Panc1 (cell line): ENCODE measurements at regions not wholly inside any gene's neighbourhood (a gene's known extent, or its start where the extent isn't known, plus 50 kb on each side); places are given as distances from the start of the nearest gene placed in this dataset.

Experiments
- ATAC-seq: fragments of 200-7000 bp; cut with Tn5 transposase; 2 replicates; pipeline ENCODE4 v1.9.1; 2020; ENCODE audit warnings: mild to moderate bottlenecking, moderate library complexity
- BruUV-seq: library from RNA; stranded (reverse); fragments of 400-500 nt; replicated peaks from 2 replicates; lab custom pipeline; 2021; lab: Mats Ljungman, UMichigan
- CTCF ChIA-PET: fragments of 300-600 bp; sonication (Branson Sonifier 250); formaldehyde crosslinking; loops from one replicate; lab custom pipeline; 2022; ENCODE audit warnings: antibody characterized with exemption; lab: Charles Lee
- POLR2A ChIA-PET: fragments of 300-600 bp; sonication (Branson Sonifier 250); formaldehyde crosslinking; loops from one replicate; lab custom pipeline; 2022; ENCODE audit warnings: antibody characterized with exemption; lab: Charles Lee
- DNase-seq: peaks from one replicate; pipeline ENCODE4 v3.0.0-alpha.2; 2010; ENCODE audit warnings: low read depth, low spot score
- H3K27ac ChIP-seq: 2 replicates; pipeline ENCODE4 v1.5.1; 2011; ENCODE audit warnings: mild to moderate bottlenecking, low read length, inconsistent platforms
- H3K27me3 ChIP-seq: fragments of 200-500 bp; sonication (Bioruptor generic); 2 replicates; pipeline ENCODE4 v1.6.0; 2014; ENCODE audit warnings: low read length, inconsistent platforms; ENCODE audit not compliant: control insufficient read depth, insufficient read depth
- H3K36me3 ChIP-seq: fragments of 200-500 bp; sonication (Bioruptor generic); 2 replicates; pipeline ENCODE4 v1.5.1; 2014; ENCODE audit warnings: inconsistent platforms, mild to moderate bottlenecking, low read length, moderate library complexity; ENCODE audit not compliant: control insufficient read depth, insufficient read depth
- H3K4me1 ChIP-seq: 2 replicates; pipeline ENCODE4 v1.5.1; 2011; ENCODE audit warnings: inconsistent platforms, mild to moderate bottlenecking, low read length, moderate library complexity; ENCODE audit not compliant: control insufficient read depth, insufficient read depth
- H3K4me3 ChIP-seq, 2 experiments: 2 replicates each; pipeline ENCODE4 v1.5.1; 2011 to 2012; ENCODE audit warnings: low read depth in 2 of 2, low read length in 2 of 2, mild to moderate bottlenecking in 2 of 2, inconsistent platforms in 1 of 2, moderate library complexity in 1 of 2
- H3K9me3 ChIP-seq: fragments of 200-500 bp; sonication (Bioruptor generic); 2 replicates; pipeline ENCODE4 v1.5.1; 2014; ENCODE audit warnings: low read depth, mild to moderate bottlenecking, inconsistent platforms, low read length, moderate library complexity; ENCODE audit not compliant: control insufficient read depth, insufficient read depth
- POLR2AphosphoS5 ChIP-seq: IDR thresholded peaks from 2 replicates; pipeline ENCODE4 v1.6.1; 2012; ENCODE audit warnings: mild to moderate bottlenecking, low read depth, low read length, moderate library complexity
- SIN3A ChIP-seq: IDR thresholded peaks from 2 replicates; pipeline ENCODE4 v1.6.1; 2012; ENCODE audit warnings: low read depth, mild to moderate bottlenecking, low read length, moderate library complexity, borderline replicate concordance; ENCODE audit not compliant: insufficient read depth
- TCF7L2 ChIP-seq: IDR thresholded peaks from 2 replicates; pipeline ENCODE4 v1.6.1; 2011; ENCODE audit warnings: mild to moderate bottlenecking, low read depth, low read length, inconsistent platforms
- in situ Hi-C: cut with HindIII; loops from 2 replicates; pipeline ENCODE4 v1.10.0; 2016; ENCODE audit warnings: low sequenced_read_pairs, low pct_unique_long_range_greater_than_20kb
- intact Hi-C: fragments of 100-400 bp; cut with micrococcal nuclease; formaldehyde crosslinking; loops from one replicate; pipeline ENCODE4 v1.10.0; 2022; ENCODE audit not compliant: unreplicated experiment
- TF ChIP-seq, protein P1 (sequence below): fragments of 450-650 bp; IDR thresholded peaks from 2 replicates; pipeline ENCODE4 v1.5.1; 2017; ENCODE audit warnings: mild to moderate bottlenecking
- TF ChIP-seq, protein P2 (sequence below), 2 experiments: IDR thresholded peaks; 2 replicates each; pipeline ENCODE4 v1.6.1; 2011 to 2012; ENCODE audit warnings: low read depth in 2 of 2, control low read depth in 1 of 2, low read length in 1 of 2, mild to moderate bottlenecking in 1 of 2, moderate library complexity in 1 of 2; ENCODE audit not compliant: insufficient read depth in 1 of 2

DNA sequence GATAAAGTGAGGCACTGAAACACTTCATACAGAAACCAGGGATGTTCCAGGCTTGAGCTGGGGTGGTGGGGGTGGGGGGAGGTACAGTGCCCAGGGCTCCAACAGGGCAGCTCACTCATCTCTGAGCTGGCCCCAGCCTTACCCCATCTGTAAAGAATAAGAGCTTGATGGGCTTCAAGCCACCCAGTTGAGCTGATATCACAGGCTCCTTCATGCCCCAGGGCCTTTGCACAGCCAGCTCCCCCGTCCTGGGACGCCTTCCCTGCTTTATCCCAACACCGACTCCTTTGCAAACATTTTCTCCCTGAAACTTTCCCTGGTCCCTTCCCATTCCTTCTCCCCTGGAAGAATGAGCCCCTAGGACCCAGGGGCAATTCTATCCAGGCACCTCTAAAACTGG, 261.7 kb downstream of the PARN start:
- no peak overlapping the region for H3K27ac ChIP-seq
- POLR2A ChIA-PET, result no interaction called here
- intact Hi-C loops, result no loop called here
- H3K36me3 ChIP-seq, result no peaks in the 10 kb centered on the region
- TF ChIP-seq, protein P1, sequence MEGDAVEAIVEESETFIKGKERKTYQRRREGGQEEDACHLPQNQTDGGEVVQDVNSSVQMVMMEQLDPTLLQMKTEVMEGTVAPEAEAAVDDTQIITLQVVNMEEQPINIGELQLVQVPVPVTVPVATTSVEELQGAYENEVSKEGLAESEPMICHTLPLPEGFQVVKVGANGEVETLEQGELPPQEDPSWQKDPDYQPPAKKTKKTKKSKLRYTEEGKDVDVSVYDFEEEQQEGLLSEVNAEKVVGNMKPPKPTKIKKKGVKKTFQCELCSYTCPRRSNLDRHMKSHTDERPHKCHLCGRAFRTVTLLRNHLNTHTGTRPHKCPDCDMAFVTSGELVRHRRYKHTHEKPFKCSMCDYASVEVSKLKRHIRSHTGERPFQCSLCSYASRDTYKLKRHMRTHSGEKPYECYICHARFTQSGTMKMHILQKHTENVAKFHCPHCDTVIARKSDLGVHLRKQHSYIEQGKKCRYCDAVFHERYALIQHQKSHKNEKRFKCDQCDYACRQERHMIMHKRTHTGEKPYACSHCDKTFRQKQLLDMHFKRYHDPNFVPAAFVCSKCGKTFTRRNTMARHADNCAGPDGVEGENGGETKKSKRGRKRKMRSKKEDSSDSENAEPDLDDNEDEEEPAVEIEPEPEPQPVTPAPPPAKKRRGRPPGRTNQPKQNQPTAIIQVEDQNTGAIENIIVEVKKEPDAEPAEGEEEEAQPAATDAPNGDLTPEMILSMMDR, result no peak
- no peak for TF ChIP-seq TCF7L2
- TF ChIP-seq SIN3A, result no peak
- ATAC-seq, result no peak
- in situ Hi-C loops, result no loop called here
- no TSS peak for BruUV-seq
- H3K9me3 ChIP-seq, result no peaks in the 10 kb centered on the region
- no peak for DNase-seq
- peaks cover 19% of the 10 kb centered on the region for H3K4me1 ChIP-seq
- no peak overlapping the region for H3K4me3 ChIP-seq
- CTCF ChIA-PET, result no interaction called here
- no peaks in the 10 kb centered on the region for H3K27me3 ChIP-seq

DNA sequence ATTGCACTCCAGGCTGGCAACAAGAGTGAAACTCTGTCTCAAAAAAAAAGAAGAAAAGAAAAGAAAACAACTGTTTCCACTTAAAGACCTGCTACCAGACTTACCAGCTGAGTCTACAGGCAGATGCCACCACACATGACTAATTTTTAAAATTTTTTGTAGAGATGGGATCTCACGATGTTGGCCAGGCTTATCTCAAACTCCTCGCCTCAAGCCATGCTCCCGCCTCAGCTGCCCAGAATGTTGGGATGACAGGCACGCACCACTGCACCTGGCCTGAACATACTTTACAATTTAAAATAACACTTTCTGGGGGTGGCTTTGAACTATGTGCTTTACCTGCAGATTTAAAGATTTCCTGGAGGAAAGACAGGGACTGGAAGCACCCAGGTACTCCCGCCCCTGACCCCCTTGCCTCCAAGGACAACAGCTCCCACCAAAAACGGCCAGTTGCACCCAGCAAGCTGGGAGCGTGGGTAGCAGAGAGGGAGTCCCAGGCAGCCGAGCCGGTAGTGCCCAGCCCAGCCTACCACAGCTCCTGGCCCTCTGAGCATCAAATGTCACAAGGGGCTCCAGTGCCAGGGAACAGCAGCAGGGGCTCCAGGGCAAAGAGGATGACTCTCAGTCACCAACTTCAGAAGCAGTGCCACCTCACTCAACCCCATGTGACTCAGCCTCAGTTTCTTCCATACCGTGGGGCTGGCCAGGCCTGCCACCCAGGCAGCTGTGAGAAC, 262.9 kb downstream of the PARN start:
- CTCF ChIA-PET, result interaction anchor here (0.6 kb wide), 1 partner anchor 107 kb away, joined by 4 read pairs; no protein-coding TSS in a partner anchor
- POLR2A ChIA-PET, result no interaction called here
- H3K27me3 ChIP-seq, result no peaks in the 10 kb centered on the region
- H3K36me3 ChIP-seq, result no peaks in the 10 kb centered on the region
- no peaks in the 10 kb centered on the region for H3K9me3 ChIP-seq
- peaks cover 17% of the 10 kb centered on the region for H3K4me1 ChIP-seq
- no peak overlapping the region for H3K4me3 ChIP-seq
- ATAC-seq (no peak), DNase-seq (no peak)
- no peak overlapping the region for H3K27ac ChIP-seq
- intact Hi-C loops, result no loop called here
- BruUV-seq, result no TSS peak
- in situ Hi-C loops, result no loop called here
- TF ChIP-seq TCF7L2, result no peak
- TF ChIP-seq POLR2AphosphoS5, result no peak
- TF ChIP-seq, protein P2, sequence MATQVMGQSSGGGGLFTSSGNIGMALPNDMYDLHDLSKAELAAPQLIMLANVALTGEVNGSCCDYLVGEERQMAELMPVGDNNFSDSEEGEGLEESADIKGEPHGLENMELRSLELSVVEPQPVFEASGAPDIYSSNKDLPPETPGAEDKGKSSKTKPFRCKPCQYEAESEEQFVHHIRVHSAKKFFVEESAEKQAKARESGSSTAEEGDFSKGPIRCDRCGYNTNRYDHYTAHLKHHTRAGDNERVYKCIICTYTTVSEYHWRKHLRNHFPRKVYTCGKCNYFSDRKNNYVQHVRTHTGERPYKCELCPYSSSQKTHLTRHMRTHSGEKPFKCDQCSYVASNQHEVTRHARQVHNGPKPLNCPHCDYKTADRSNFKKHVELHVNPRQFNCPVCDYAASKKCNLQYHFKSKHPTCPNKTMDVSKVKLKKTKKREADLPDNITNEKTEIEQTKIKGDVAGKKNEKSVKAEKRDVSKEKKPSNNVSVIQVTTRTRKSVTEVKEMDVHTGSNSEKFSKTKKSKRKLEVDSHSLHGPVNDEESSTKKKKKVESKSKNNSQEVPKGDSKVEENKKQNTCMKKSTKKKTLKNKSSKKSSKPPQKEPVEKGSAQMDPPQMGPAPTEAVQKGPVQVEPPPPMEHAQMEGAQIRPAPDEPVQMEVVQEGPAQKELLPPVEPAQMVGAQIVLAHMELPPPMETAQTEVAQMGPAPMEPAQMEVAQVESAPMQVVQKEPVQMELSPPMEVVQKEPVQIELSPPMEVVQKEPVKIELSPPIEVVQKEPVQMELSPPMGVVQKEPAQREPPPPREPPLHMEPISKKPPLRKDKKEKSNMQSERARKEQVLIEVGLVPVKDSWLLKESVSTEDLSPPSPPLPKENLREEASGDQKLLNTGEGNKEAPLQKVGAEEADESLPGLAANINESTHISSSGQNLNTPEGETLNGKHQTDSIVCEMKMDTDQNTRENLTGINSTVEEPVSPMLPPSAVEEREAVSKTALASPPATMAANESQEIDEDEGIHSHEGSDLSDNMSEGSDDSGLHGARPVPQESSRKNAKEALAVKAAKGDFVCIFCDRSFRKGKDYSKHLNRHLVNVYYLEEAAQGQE (IDR thresholded peaks at IDR 0.05; ENCODE audit: insufficient read depth in 1 of 2, low read depth in 2 of 2, low read length in 1 of 2), result no peak
- TF ChIP-seq, protein P1, result no peak
- TF ChIP-seq SIN3A, result no peak
